GM13976 (cell line): ENCODE measurements at regions not wholly inside any gene's neighbourhood (a gene's known extent, or its start where the extent isn't known, plus 50 kb on each side); places are given as distances from the start of the nearest gene placed in this dataset.

Experiments
- DNase-seq: peaks from one replicate; pipeline ENCODE4 v3.0.0; 2012; ENCODE audit warnings: low spot score
- in situ Hi-C: fragments of 300-500 bp; cut with MboI; formaldehyde crosslinking; loops from one replicate; pipeline ENCODE4 v1.12.0; 2022; ENCODE audit warnings: low sequenced_read_pairs, mixed read lengths, inconsistent platforms; ENCODE audit not compliant: unreplicated experiment
- TF ChIP-seq, protein P1 (sequence below): IDR thresholded peaks from 2 replicates; pipeline ENCODE4 v1.5.1; 2012; ENCODE audit warnings: borderline replicate concordance, mild to moderate bottlenecking; ENCODE audit not compliant: insufficient read depth; ENCODE audit errors: extremely low read depth, missing control alignments, control extremely low read depth

GRCh38 chr1:165129568-165130164 lies 226.8 kb downstream of the LMX1A start:
- in situ Hi-C loops, result no loop called here
- TF ChIP-seq, protein P1, sequence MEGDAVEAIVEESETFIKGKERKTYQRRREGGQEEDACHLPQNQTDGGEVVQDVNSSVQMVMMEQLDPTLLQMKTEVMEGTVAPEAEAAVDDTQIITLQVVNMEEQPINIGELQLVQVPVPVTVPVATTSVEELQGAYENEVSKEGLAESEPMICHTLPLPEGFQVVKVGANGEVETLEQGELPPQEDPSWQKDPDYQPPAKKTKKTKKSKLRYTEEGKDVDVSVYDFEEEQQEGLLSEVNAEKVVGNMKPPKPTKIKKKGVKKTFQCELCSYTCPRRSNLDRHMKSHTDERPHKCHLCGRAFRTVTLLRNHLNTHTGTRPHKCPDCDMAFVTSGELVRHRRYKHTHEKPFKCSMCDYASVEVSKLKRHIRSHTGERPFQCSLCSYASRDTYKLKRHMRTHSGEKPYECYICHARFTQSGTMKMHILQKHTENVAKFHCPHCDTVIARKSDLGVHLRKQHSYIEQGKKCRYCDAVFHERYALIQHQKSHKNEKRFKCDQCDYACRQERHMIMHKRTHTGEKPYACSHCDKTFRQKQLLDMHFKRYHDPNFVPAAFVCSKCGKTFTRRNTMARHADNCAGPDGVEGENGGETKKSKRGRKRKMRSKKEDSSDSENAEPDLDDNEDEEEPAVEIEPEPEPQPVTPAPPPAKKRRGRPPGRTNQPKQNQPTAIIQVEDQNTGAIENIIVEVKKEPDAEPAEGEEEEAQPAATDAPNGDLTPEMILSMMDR, result peak; percentile 68
- DNase-seq, result peak; percentile 32

- in situ Hi-C loops, result no loop called here
- TF ChIP-seq, protein P1, result no peak
- no peak for DNase-seq
Measured at GRCh38 chr1:165124772-165125171, 231.7 kb downstream of the LMX1A start.

GRCh38 chr1:165119086-165119485 lies 237.4 kb downstream of the LMX1A start:
- TF ChIP-seq, protein P1, result no peak
- in situ Hi-C loops, result no loop called here

DNA sequence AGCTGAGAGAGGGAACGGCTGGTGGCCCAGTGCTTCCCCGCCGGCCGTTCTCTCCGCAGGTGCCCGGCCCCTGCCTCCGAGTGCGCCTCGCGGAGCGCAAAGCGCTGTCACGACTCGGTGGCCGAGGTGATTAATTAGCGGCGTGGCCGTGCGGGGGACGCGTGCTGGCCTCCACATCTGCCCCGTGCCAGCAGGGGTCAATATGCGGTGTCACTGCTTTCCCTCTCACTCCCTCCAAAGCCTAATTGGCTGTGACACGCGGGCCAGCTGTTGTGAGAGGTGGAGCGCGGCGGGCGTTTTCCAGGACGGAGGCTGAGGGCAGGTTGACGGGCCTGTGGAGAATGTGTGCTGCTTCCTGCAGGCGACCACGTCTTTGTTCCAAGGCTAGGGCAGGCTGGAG lies 239.0 kb downstream of the LMX1A start:
- TF ChIP-seq, protein P1, result no peak
- DNase-seq, result no peak
- in situ Hi-C loops, result no loop called here

More at GRCh38 chr1:165119086-165119485, 237.4 kb downstream of the LMX1A start:
- no peak for DNase-seq

- in situ Hi-C loops, result no loop called here
- no peak for DNase-seq
- TF ChIP-seq, protein P1, result no peak
Measured at GRCh38 chr1:165116732-165117131, 239.8 kb downstream of the LMX1A start.

- in situ Hi-C loops, result no loop called here
- DNase-seq, result no peak
- TF ChIP-seq, protein P1, result no peak
Measured at GRCh38 chr1:165116171-165116570, 240.3 kb downstream of the LMX1A start.
